ENCODE measurements at regions not wholly inside any gene's neighbourhood (a gene's known extent, or its start where the extent isn't known, plus 50 kb on each side); places are given as distances from the start of the nearest gene placed in this dataset.
"Not testable (repeated sequence)": the region's sequence is repeated elsewhere in the genome, so short reads cannot be mapped to it uniquely, and the experiment has no call there.

DNA sequence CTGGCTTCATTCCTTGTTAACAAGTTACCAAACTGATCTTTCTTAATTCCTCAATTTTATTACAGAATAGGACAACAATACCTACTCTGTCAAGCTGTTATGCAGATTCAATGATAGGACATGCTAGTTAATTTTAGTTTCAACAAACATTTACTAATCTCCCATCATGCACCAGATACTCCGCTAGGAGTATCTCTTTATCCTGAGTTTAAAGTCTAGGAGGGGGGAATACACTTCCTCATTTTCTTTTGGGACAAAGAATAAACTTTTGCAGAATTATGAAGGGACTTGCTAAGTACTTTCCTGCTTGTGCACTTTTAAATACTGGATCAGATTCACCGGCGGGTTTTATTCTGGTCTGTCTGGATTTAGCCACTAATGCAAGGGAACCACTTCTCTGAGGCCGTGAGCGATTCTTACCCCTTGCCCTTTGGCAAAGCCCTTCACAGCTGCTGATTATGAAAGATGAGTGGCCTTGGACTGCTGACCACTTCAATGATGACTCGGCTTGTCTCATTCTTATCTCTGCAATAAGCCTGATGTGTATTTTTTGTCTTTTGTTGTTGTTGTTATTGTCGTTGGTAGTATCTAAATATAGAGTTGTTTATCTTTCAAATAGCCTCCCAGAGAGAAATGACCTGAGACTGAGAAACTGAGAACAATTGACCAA is 73.9 kb downstream of the RMI1 start:
- DNase-seq (ENCODE audit: low read depth) = peak; percentile 1

DNA sequence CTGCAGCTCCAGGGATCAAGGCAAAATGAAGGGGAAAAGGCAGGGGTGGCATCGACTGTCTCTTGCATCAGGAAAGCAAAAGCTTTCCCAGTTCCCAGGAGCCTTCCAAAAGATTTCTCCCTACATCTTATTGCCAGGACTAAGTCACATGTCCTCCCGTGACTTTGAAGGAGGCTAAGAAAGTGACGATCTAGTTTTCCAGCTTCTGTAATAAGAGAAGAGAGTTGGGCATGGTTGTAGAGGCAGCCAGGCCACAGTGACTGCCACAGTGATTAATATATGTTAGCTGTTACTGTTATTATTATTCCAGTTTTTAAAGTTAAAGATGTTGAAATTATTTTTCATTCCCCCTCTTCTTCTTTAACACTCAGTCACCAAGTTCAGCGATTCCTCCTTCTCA is 77.1 kb downstream of the RMI1 start:
- no peak for DNase-seq (ENCODE audit: low read depth)

GRCh38 chr9:84059936-84060335 is 79.3 kb downstream of the RMI1 start:
- no peak for DNase-seq (ENCODE audit: low read depth)

DNA sequence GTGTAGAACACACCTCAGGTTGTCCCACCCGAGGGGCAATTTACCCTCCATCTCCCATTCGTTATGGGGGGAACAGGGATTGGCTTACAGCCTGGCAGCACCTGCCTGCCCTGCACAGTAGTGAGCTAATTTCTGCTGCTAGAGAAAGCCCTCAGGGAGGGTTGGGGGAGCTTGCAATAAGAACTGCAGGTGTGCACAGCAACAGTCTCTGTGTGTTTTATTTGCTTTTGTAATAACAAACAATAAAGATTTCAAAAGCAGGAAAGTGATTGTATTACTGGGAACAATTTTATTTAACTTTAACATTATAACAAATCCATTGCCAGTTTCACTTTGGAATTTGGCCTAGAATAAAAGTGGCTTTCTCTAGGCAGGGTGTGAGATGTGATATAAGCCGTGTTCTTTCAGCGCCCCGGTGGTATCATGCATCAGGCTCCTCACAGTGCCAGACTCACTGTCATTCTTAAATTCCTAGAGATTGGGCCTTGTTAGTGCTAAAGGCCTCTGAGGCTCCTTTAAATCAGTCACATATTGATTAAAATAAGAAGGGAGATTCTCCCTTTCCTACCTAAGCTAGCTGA is 81.1 kb downstream of the RMI1 start:
- DNase-seq (ENCODE audit: low read depth) = no peak

- no peak for DNase-seq (ENCODE audit: low read depth)
These were observed 81.9 kb downstream of the RMI1 start for GRCh38 chr9:84062538-84062937.

- DNase-seq (ENCODE audit: low read depth) = no peak
These were observed 87.2 kb downstream of the RMI1 start for GRCh38 chr9:84067821-84068220.

- no peak for DNase-seq (ENCODE audit: low read depth)
These were observed 88.3 kb downstream of the RMI1 start for GRCh38 chr9:84068872-84069271.

GRCh38 chr9:84070590-84070989 is 90.0 kb downstream of the RMI1 start:
- DNase-seq (ENCODE audit: low read depth) = peak; percentile 3

DNA sequence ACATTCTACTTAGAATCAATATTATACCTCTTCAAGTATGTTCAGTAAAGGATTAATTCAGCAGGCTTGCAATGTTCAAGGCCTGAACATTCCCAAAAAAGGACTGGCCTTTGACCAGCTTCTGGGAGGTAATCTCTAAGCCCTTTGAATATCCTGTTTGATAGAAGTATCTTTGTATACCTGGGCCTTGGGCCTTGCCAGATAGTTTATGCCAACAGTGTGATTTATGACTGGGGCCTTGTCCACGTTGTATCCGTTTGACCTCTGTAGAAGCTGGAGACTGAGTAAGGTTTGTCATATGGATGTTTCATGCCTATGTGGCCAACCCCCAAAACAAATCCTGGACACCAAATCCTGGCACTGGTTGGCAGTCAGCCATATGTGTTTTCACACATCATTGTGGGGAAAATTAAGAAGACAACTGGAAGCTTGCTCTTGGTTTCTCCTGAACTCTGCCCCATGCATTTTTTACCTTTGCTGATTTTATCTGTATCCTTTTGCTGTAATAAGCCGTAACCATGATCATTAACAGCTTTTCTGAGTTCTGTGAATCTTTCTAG is 92.1 kb downstream of the RMI1 start:
- DNase-seq (ENCODE audit: low read depth) = no peak

- no peak for DNase-seq (ENCODE audit: low read depth)
These were observed 94.4 kb downstream of the RMI1 start for GRCh38 chr9:84075004-84075403.

DNA sequence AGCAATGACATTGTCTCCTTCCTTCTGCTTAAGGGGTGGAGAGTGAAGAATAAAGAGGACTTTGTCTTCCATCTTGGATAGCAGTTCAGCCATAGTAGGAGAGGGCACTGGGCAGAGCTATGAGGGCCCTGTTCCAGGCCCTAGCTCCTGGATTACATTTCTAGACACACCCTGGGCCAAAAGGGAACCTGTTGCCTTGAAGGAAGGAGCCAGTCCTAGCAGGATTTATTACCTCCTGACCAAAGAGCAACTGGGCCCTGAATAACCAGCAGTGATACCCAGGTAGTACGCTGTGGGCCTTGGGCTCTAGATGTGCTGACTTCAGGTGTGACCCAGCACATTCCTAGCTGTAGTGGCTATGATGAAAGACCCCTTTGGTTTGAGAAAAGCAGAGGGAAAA is 95.8 kb downstream of the RMI1 start:
- no peak for DNase-seq (ENCODE audit: low read depth)

- not testable (repeated sequence) for DNase-seq (ENCODE audit: low read depth)
These were observed 97.2 kb downstream of the RMI1 start for GRCh38 chr9:84077816-84078215.

GRCh38 chr9:84079994-84080393 is 99.4 kb downstream of the RMI1 start:
- no peak for DNase-seq (ENCODE audit: low read depth)

- no peak for DNase-seq (ENCODE audit: low read depth)
These were observed 121.5 kb downstream of the RMI1 start for GRCh38 chr9:84101964-84102632.

DNA sequence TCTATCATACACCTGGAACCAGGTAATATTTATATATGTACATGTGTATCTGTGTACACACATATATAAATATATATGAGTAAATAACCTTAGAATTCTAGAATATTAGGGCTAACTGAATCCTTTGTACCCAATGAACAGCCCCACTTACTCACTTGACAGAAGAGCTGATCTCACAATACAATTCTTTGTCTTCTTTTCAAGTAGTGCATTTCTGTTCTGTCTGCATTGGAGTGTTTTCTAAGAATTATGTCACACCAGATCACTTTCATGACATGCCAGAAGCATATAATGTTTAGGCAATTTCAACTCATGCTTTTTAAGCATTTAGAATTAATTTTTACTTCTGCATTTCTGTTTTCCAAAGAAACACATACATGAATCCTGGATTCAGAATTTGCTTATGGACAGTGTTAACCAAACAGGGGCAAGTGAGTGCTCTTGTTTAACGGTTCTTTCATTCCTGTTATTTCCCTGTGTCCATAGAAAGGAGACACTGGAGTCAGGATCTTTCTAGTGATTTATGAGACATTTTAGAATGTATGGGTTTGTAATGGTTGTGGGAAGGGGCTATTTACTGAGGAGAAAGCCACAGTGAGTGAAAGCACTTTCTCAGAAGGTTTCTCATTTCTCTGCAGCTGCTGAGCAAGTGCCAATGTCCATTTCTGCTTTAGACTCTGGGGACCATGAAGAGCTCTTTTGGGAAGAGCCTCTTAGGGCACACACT is 123.2 kb downstream of the RMI1 start:
- DNase-seq (ENCODE audit: low read depth) = no peak

GRCh38 chr9:84107081-84107480 is 126.5 kb downstream of the RMI1 start:
- DNase-seq (ENCODE audit: low read depth) = no peak

DNA sequence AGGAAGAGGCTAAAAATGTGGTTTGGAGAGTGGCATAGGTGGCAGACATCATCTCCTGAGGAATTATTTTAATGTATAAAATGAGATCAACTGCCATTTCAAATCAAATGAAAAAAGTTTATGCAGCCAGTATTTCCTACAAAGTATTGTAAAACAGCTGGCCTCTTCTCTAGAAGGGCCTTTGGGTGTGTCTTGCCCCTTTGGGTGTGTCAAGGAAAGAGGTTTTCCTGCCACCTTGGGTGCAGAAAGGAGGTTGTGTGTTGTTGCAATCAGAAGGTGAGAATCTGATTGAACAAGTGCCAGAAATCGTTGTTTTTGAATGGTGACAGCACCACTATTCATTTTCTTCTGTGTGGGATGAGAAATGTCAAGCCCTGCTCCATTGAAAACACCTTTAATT is 127.4 kb downstream of the RMI1 start:
- DNase-seq (ENCODE audit: low read depth) = no peak

DNA sequence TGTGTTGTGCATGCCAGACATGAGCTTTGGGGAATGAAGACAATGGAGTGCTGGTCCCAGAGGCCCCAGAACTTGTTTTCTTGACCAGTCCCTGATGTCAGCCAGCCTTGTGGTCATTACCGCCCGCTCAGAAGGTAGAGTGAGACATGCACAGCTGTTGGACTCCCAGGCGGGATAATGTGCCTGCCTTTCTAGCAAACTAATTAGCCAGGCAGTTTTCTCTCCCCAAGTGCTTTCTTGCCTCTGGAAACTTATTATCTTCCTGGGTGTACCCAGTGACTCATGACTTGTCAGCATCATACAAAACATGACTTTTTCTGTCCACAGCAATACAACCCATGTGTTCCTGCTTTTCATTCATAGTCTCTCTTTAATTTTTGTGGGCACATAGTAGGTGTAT is 131.1 kb downstream of the RMI1 start:
- peak; percentile 48 for DNase-seq (ENCODE audit: low read depth)

- peak; percentile 88 for DNase-seq (ENCODE audit: low read depth)
These were observed 141.5 kb downstream of the RMI1 start for GRCh38 chr9:84121991-84122523.

DNA sequence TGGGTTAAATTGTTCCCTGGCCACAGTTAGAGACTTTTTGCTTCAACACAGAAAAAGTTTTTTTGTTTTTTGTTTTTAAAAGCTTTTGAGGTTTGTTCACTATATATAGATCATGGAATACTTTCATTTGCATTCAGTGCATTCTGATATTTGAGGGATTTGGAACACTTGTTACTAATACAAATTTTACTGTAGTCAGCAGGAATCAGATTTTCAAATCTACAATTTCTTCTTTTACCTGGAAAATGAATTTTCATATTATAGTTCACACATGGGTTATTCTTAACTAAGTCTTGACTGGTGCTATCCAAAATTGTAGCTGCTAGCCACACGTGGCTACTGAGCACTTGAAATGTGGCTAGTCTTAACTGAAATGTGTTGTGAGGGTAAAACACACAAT is 142.0 kb downstream of the RMI1 start:
- DNase-seq (ENCODE audit: low read depth) = no peak

GRCh38 chr9:84123648-84124406 is 143.2 kb downstream of the RMI1 start:
- DNase-seq (ENCODE audit: low read depth) = no peak
